IMR-90 (cell line): ENCODE measurements at regions not wholly inside any gene's neighbourhood (a gene's known extent, or its start where the extent isn't known, plus 50 kb on each side); places are given as distances from the start of the nearest gene placed in this dataset.

Experiments used
- ATAC-seq: fragments of 200-7000 bp; cut with Tn5 transposase; 2 replicates; pipeline ENCODE4 v1.9.1; 2020; ENCODE audit warnings: low read depth, mild to moderate bottlenecking, moderate library complexity
- BruUV-seq: library from RNA; stranded (reverse); fragments of 400-500 nt; replicated peaks from 2 replicates; lab custom pipeline; 2021; lab: Mats Ljungman, UMichigan
- CTCF ChIA-PET: fragments of 300-600 bp; formaldehyde crosslinking; extraction: SDS; loops from one replicate; lab custom pipeline; 2021; ENCODE audit warnings: antibody characterized with exemption; lab: Yijun Ruan, JAX
- POLR2A ChIA-PET: fragments of 300-600 bp; sonication (Branson Sonifier 250); formaldehyde crosslinking; loops from one replicate; lab custom pipeline; 2022; ENCODE audit warnings: antibody characterized with exemption; ENCODE audit not compliant: unreplicated experiment; lab: Charles Lee
- DNase-seq: peaks from one replicate; pipeline ENCODE4 v3.0.0; 2013
- H2AFZ ChIP-seq: replicated peaks from 2 replicates; pipeline ENCODE3; 2013; ENCODE audit warnings: low read length, mild to moderate bottlenecking; ENCODE audit not compliant: poor library complexity
- H2AK5ac ChIP-seq: 2 replicates; pipeline ENCODE4 v1.6.1; 2013; ENCODE audit warnings: low read depth, low read length, inconsistent platforms
- H2AK9ac ChIP-seq: replicated peaks from 2 replicates; pipeline ENCODE3; 2013; ENCODE audit warnings: mild to moderate bottlenecking, low read depth, low read length, moderate library complexity; ENCODE audit not compliant: poor library complexity
- H2BK120ac ChIP-seq: 2 replicates; pipeline ENCODE4 v1.6.1; 2013; ENCODE audit warnings: low read depth, low read length, inconsistent platforms
- H2BK15ac ChIP-seq: 3 replicates; pipeline ENCODE4 v1.6.1; 2013; ENCODE audit warnings: low read depth, low read length, inconsistent platforms
- H2BK20ac ChIP-seq: 2 replicates; pipeline ENCODE4 v1.6.1; 2013; ENCODE audit warnings: low read depth, mild to moderate bottlenecking, inconsistent platforms, low read length, moderate library complexity
- H2BK5ac ChIP-seq: 2 replicates; pipeline ENCODE4 v1.6.1; 2013; ENCODE audit warnings: mild to moderate bottlenecking, low read depth, low read length, inconsistent platforms; ENCODE audit not compliant: poor library complexity, severe bottlenecking
- H3K14ac ChIP-seq: replicated peaks from 2 replicates; pipeline ENCODE4 v1.6.1; 2013; ENCODE audit warnings: low read depth, low read length, inconsistent platforms
- H3K18ac ChIP-seq: 2 replicates; pipeline ENCODE4 v1.6.1; 2013; ENCODE audit warnings: low read depth, low read length, control low read depth
- H3K23ac ChIP-seq: 2 replicates; pipeline ENCODE4 v1.6.1; 2013; ENCODE audit warnings: low read depth, low read length, inconsistent platforms
- H3K27ac ChIP-seq: 2 replicates; pipeline ENCODE4 v1.5.1; 2013; ENCODE audit warnings: mild to moderate bottlenecking, control low read depth, low read length; ENCODE audit not compliant: insufficient read depth
- H3K27me3 ChIP-seq: 2 replicates; pipeline ENCODE4 v1.6.1; 2013; ENCODE audit warnings: low read length; ENCODE audit not compliant: control insufficient read depth, insufficient read depth
- H3K36me3 ChIP-seq: 2 replicates; pipeline ENCODE4 v1.6.1; 2013; ENCODE audit warnings: low read length, mixed read lengths; ENCODE audit not compliant: control insufficient read depth, insufficient read depth
- H3K4ac ChIP-seq: 2 replicates; pipeline ENCODE4 v1.6.1; 2013; ENCODE audit warnings: low read depth, low read length, inconsistent platforms
- H3K4me1 ChIP-seq: 2 replicates; pipeline ENCODE4 v1.6.1; 2013; ENCODE audit warnings: low read length, mixed read lengths; ENCODE audit not compliant: control insufficient read depth, insufficient read depth
- H3K4me2 ChIP-seq: 2 replicates; pipeline ENCODE4 v1.6.1; 2013; ENCODE audit warnings: low read depth, mild to moderate bottlenecking, control low read depth, low read length, moderate library complexity
- H3K4me3 ChIP-seq: 2 replicates; pipeline ENCODE4 v1.5.1; 2013; ENCODE audit warnings: low read depth, mild to moderate bottlenecking, control low read depth, low read length, moderate library complexity; ENCODE audit not compliant: insufficient read depth
- H3K56ac ChIP-seq: 2 replicates; pipeline ENCODE4 v1.6.1; 2013; ENCODE audit warnings: low read length, inconsistent platforms; ENCODE audit not compliant: insufficient read depth; ENCODE audit errors: extremely low read depth
- H3K79me1 ChIP-seq, 2 experiments: 2 replicates each; pipeline ENCODE4 v1.6.1; 2013; ENCODE audit warnings: low read length in 2 of 2, inconsistent platforms in 1 of 2, low read depth in 1 of 2
- H3K9ac ChIP-seq: 2 replicates; pipeline ENCODE4 v1.6.1; 2013; ENCODE audit warnings: low read depth, low read length, control low read depth
- H3K9me1 ChIP-seq: 2 replicates; pipeline ENCODE4 v1.6.1; 2013; ENCODE audit warnings: low read length, inconsistent platforms; ENCODE audit not compliant: insufficient read depth
- H3K9me3 ChIP-seq: 2 replicates; pipeline ENCODE4 v1.6.1; 2013; ENCODE audit warnings: low read length; ENCODE audit not compliant: control insufficient read depth, insufficient read depth
- H4K20me1 ChIP-seq: 2 replicates; pipeline ENCODE4 v1.6.1; 2013; ENCODE audit warnings: low read length, inconsistent platforms; ENCODE audit not compliant: insufficient read depth
- H4K5ac ChIP-seq: 2 replicates; pipeline ENCODE4 v1.6.1; 2013; ENCODE audit warnings: mild to moderate bottlenecking, low read depth, low read length, control low read depth
- H4K8ac ChIP-seq, 2 experiments: 2 replicates each; pipeline ENCODE4 v1.6.1; 2013; ENCODE audit warnings: low read depth in 2 of 2, low read length in 2 of 2, control low read depth in 1 of 2, inconsistent platforms in 1 of 2
- H4K91ac ChIP-seq: 2 replicates; pipeline ENCODE4 v1.6.1; 2013; ENCODE audit warnings: low read depth, low read length, inconsistent platforms; ENCODE audit not compliant: insufficient read depth
- CEBPB ChIP-seq: IDR thresholded peaks from 2 replicates; pipeline ENCODE4 v1.6.1; 2012; ENCODE audit warnings: low read depth, low read length, improper control_type of control experiment
- CTCF ChIP-seq: conservative IDR thresholded peaks from 2 replicates; pipeline ENCODE4 v1.5.1; 2012; ENCODE audit warnings: mild to moderate bottlenecking, low read depth, low read length, improper control_type of control experiment
- ELK1 ChIP-seq: fragments of 150-350 bp; IDR thresholded peaks from 2 replicates; pipeline ENCODE4 v1.6.1; 2016; ENCODE audit warnings: low read depth, mild to moderate bottlenecking, low read length, moderate library complexity, borderline replicate concordance
- MAZ ChIP-seq: IDR thresholded peaks from 2 replicates; pipeline ENCODE4 v1.6.1; 2012; ENCODE audit warnings: low read depth, mild to moderate bottlenecking, low read length, improper control_type of control experiment, moderate library complexity, borderline replicate concordance
- NFE2L2 ChIP-seq: fragments of 150-350 bp; IDR thresholded peaks from 2 replicates; pipeline ENCODE4 v1.6.1; 2016; ENCODE audit warnings: low read depth, mild to moderate bottlenecking, low read length
- POLR2A ChIP-seq: IDR thresholded peaks from 2 replicates; pipeline ENCODE4 v1.6.1; 2012; ENCODE audit warnings: mild to moderate bottlenecking, low read depth, low read length
- RAD21 ChIP-seq: IDR thresholded peaks from 2 replicates; pipeline ENCODE4 v1.6.1; 2012; ENCODE audit warnings: low read length, improper control_type of control experiment
- RFX5 ChIP-seq: IDR thresholded peaks from 2 replicates; pipeline ENCODE4 v1.8.0; 2012; ENCODE audit warnings: low read depth, mild to moderate bottlenecking, low read length, moderate library complexity
- WGBS, 2 experiments: methylation state at CpG; one replicate each; pipeline versions ENCODE4 v1.1.5 to v1.1.7; 2013; ENCODE audit warnings: missing lambda C conversion rate in 2 of 2; ENCODE audit not compliant: insufficient read length in 1 of 2; ENCODE audit errors: extremely low coverage in 2 of 2; 5-methylcytosine and 5-hydroxymethylcytosine counted together
- dilution Hi-C: fragments of 300-500 bp; cut with HindIII; formaldehyde crosslinking; loops from one replicate; pipeline ENCODE4 v1.14.3; 2018; ENCODE audit warnings: low sequenced_read_pairs; ENCODE audit not compliant: unreplicated experiment
- in situ Hi-C: fragments of 300-500 bp; cut with MboI; formaldehyde crosslinking; loops from 3 replicates; pipeline ENCODE4 v1.14.3; 2019; ENCODE audit warnings: low sequenced_read_pairs, inconsistent platforms, mixed read lengths
- intact Hi-C: fragments of 100-400 bp; cut with micrococcal nuclease; formaldehyde crosslinking; loops from 2 replicates; pipeline ENCODE4 v1.10.0; 2022

GRCh38 chr6:14190191-14190928 is 72.8 kb downstream of the CD83 start:
- Histone ChIP-seq H3K18ac (no peak overlapping the region), H3K36me3 (no peaks in the 10 kb centered on the region), H3K4me3 (no peak overlapping the region), H2BK15ac (no peak overlapping the region), H2BK5ac (no peak overlapping the region), H3K4me2 (no peak overlapping the region), H3K23ac (no peak overlapping the region), H2BK120ac (no peak overlapping the region), H4K20me1 (no peaks in the 10 kb centered on the region), H3K9me3 (peaks cover 5% of the 10 kb centered on the region), H4K8ac (no peak overlapping the region), H3K14ac (no peak overlapping the region), H3K27ac (no peak overlapping the region), H3K4me1 (no peaks in the 10 kb centered on the region), H3K9ac (no peak overlapping the region), H2AK5ac (no peak overlapping the region), H4K91ac (no peak overlapping the region), H3K56ac (no peak overlapping the region), H3K4ac (no peak overlapping the region), H2BK20ac (no peak overlapping the region), H3K9me1 (no peaks in the 10 kb centered on the region), H2AFZ (no peak overlapping the region), H3K27me3 (peaks cover 59% of the 10 kb centered on the region), H4K5ac (no peak overlapping the region), H2AK9ac (no peak overlapping the region), H3K79me1 (no peaks in the 10 kb centered on the region)
- ChIA-PET CTCF (interaction anchor here (0.5 kb wide), 2 partner anchors 457 to 708 kb away, joined by 3 to 4 read pairs; no protein-coding TSS in a partner anchor), POLR2A (no interaction called here)
- dilution Hi-C loops, result no loop called here
- WGBS, 2 experiments, result 80% methylated on average over 1 of the region's 6 CpGs; no CpG with 5 or more reads in 1 of the 2 experiments
- ATAC-seq, result no peak
- intact Hi-C loops, result no loop called here
- in situ Hi-C loops, result no loop called here
- DNase-seq, result no peak
- no TSS peak for BruUV-seq
- TF ChIP-seq NFE2L2 (no peak), CEBPB (no peak), RFX5 (no peak), CTCF (no peak), MAZ (no peak), ELK1 (no peak), RAD21 (no peak), POLR2A (no peak)
